Right lobe of liver (tissue), 4 donors: ENCODE measurements at regions not wholly inside any gene's neighbourhood (a gene's known extent, or its start where the extent isn't known, plus 50 kb on each side); places are given as distances from the start of the nearest gene placed in this dataset.

Source experiments
- POLR2A ChIP-seq: fragments of 450-650 bp; IDR thresholded peaks from one replicate; pipeline ENCODE4 v1.6.1; 2017; ENCODE audit warnings: antibody characterized with exemption, mild to moderate bottlenecking
- TF ChIP-seq, protein P1 (sequence below), 4 donors: fragments of 200-600 bp in 3 of 4; fragments of 450-650 bp in 1 of 4; IDR thresholded peaks; one replicate each; pipeline versions ENCODE4 v1.5.1 to v1.8.0; 2016 to 2022; ENCODE audit warnings: antibody characterized with exemption in 4 of 4, mild to moderate bottlenecking in 2 of 4
- donor health status: DM: no; HTN: no; CAD: no.
- donor health status: DM: no; HTN: no; CAD: no.
- donor health status: DM: no; HTN: yes; CAD: no.

DNA sequence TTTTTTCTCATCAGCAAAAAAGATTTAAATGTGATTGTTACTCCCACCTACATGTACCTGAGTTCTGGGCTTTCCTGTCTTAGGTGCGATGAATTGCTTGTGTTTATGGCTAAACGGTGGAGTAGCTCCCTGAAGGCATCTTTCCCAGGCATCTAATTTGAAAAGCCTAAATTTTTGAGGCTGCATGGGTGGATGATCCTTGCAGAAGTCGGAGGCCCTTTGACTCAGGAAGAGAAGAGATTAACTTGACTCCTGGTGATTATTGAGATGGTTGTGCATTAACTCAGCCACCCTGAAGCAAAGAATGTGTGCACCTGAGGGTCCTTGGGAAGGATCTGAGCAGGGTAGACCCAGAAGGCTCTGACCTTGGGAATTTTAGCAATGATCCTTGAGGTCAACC, 155.6 kb upstream of the SEMA3C start:
- TF ChIP-seq, protein P1, sequence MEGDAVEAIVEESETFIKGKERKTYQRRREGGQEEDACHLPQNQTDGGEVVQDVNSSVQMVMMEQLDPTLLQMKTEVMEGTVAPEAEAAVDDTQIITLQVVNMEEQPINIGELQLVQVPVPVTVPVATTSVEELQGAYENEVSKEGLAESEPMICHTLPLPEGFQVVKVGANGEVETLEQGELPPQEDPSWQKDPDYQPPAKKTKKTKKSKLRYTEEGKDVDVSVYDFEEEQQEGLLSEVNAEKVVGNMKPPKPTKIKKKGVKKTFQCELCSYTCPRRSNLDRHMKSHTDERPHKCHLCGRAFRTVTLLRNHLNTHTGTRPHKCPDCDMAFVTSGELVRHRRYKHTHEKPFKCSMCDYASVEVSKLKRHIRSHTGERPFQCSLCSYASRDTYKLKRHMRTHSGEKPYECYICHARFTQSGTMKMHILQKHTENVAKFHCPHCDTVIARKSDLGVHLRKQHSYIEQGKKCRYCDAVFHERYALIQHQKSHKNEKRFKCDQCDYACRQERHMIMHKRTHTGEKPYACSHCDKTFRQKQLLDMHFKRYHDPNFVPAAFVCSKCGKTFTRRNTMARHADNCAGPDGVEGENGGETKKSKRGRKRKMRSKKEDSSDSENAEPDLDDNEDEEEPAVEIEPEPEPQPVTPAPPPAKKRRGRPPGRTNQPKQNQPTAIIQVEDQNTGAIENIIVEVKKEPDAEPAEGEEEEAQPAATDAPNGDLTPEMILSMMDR (IDR thresholded peaks at IDR 0.05), result no peak
- TF ChIP-seq POLR2A, result no peak
